ENCODE measurements at regions not wholly inside any gene's neighbourhood (a gene's known extent, or its start where the extent isn't known, plus 50 kb on each side); places are given as distances from the start of the nearest gene placed in this dataset.

GRCh38 chr9:28912621-28913020 is 1339.3 kb upstream of the C9orf72 start:
- no peak for TF ChIP-seq CTCF (IDR thresholded peaks at IDR 0.05; ENCODE audit: low read length, missing control alignments)
- DNase-seq (ENCODE audit: low read depth), result no peak
- H3K4me3 ChIP-seq (replicated peaks; ENCODE audit: low read depth, low read length), result no peak overlapping the region

DNA sequence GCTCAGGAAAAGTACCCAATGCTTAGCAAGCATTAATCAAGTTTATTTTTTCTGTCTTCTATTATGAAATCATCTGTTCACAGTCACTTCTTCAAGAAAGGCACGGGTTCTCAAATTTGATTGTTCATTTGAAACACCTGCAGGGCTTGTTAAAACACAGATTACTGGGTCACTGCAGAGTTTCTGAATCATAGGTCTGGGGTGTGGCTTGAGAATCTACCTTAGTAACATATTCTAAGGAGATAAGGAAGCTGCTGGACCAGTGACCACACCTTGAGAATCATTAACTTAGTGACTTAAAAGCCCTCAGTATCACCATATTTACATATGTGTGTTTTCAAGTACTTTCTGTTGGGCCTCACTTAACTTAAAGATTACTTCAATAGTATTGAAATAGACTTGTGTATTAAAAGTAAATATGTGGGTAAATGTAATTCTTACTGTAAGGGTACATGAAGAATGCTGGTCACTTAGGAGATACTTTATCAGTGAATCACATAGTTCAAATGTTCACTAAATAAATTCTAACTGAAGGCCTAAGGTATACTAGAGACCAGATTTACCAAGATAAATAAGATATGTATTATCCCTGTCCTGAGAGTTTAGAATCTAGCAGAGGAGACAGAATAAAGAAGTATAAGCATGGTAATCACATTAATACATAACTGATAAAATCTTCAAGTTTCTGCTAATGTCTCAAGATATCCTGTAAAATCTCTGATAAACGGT is 1342.1 kb upstream of the C9orf72 start:
- H3K4me3 ChIP-seq (replicated peaks; ENCODE audit: low read depth, low read length), result no peak overlapping the region
- TF ChIP-seq CTCF (IDR thresholded peaks at IDR 0.05; ENCODE audit: low read length, missing control alignments), result no peak
- no peak for DNase-seq (ENCODE audit: low read depth)

GRCh38 chr9:28916348-28916747 is 1343.1 kb upstream of the C9orf72 start:
- no peak overlapping the region for H3K4me3 ChIP-seq (replicated peaks; ENCODE audit: low read depth, low read length)
- no peak for TF ChIP-seq CTCF (IDR thresholded peaks at IDR 0.05; ENCODE audit: low read length, missing control alignments)
- no peak for DNase-seq (ENCODE audit: low read depth)

- no peak for DNase-seq (ENCODE audit: low read depth)
- TF ChIP-seq CTCF (IDR thresholded peaks at IDR 0.05; ENCODE audit: low read length, missing control alignments), result no peak
- H3K4me3 ChIP-seq (replicated peaks; ENCODE audit: low read depth, low read length), result no peak overlapping the region
These were observed 1348.7 kb upstream of the C9orf72 start for GRCh38 chr9:28921857-28922500.

DNA sequence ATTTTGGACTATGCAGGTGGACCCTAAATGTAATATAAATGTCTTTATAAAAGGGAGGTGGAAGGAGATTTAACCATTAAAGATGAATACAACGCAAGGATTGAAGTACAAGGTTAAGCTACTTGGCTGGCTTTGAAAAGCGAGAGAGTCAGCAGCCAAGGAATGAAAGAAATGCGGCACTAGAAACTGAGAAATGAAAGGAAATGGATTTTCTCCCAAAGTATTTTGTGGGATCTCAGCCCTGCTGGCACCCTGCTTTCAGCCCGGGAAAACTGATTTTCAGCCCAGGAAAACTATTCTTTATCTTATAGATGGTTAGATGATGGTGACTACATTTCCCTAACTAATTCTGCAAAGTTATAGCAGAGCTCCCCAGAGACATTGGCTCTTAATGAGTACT is 1349.6 kb upstream of the C9orf72 start:
- DNase-seq (ENCODE audit: low read depth), result no peak
- no peak for TF ChIP-seq CTCF (IDR thresholded peaks at IDR 0.05; ENCODE audit: low read length, missing control alignments)
- no peak overlapping the region for H3K4me3 ChIP-seq (replicated peaks; ENCODE audit: low read depth, low read length)

DNA sequence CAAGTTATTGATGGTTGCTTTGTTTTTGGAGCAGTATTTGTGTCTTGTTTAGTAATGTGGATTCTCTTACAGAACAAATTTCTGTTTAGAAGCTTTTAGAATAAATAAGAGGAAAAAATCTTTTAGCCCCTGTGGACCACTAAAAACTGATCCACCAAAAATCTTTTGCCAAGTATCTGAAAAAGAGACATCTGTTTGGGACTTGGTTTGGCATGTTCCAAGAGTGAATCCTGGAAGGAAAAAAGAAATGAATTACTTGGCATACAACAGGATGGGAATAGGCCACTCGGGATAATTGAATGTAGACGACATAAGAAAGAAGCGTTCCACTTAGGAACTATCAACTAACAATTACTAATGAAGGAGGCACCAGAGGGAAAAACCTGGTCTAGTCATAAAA is 1350.1 kb upstream of the C9orf72 start:
- H3K4me3 ChIP-seq (replicated peaks; ENCODE audit: low read depth, low read length), result no peak overlapping the region
- no peak for DNase-seq (ENCODE audit: low read depth)
- TF ChIP-seq CTCF (IDR thresholded peaks at IDR 0.05; ENCODE audit: low read length, missing control alignments), result no peak

DNA sequence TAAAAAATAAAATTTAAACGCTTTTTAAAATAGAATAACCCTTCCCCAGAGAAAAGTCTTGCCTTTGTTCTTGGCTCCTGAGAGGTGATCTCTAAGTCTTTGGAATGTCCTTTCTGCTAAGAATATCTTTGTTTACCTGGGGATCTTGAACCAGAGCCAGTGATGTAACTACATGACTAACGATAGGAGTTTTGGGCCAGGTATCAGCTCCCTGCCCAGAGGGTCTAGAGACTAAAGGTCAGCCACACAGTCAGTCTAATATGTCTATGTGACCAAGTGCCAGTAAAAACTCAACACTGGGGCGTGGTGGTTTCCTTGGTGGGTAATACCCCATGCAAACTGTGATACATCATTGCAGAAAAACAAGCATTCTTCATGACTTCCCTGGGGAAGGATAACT is 1351.9 kb upstream of the C9orf72 start:
- no peak overlapping the region for H3K4me3 ChIP-seq (replicated peaks; ENCODE audit: low read depth, low read length)
- no peak for DNase-seq (ENCODE audit: low read depth)
- TF ChIP-seq CTCF (IDR thresholded peaks at IDR 0.05; ENCODE audit: low read length, missing control alignments), result no peak

All from fibroblast of pulmonary artery (primary cell).